SH-SY5Y (cell line): ENCODE measurements at regions not wholly inside any gene's neighbourhood (a gene's known extent, or its start where the extent isn't known, plus 50 kb on each side); places are given as distances from the start of the nearest gene placed in this dataset.

Experiments
- GATA2 ChIP-seq: IDR thresholded peaks from 2 replicates; pipeline ENCODE4 v1.6.1; 2011; ENCODE audit warnings: mild to moderate bottlenecking, low read depth, low read length
- GATA3 ChIP-seq: IDR thresholded peaks from 2 replicates; pipeline ENCODE4 v1.6.1; 2011; ENCODE audit warnings: low read depth, mild to moderate bottlenecking, low read length, moderate library complexity

- no peak for TF ChIP-seq GATA2
- no peak for TF ChIP-seq GATA3
Measured at GRCh38 chr9:14373706-14374105, 59.8 kb upstream of the NFIB start.
